ENCODE measurements at regions not wholly inside any gene's neighbourhood (a gene's known extent, or its start where the extent isn't known, plus 50 kb on each side); places are given as distances from the start of the nearest gene placed in this dataset.

DNA sequence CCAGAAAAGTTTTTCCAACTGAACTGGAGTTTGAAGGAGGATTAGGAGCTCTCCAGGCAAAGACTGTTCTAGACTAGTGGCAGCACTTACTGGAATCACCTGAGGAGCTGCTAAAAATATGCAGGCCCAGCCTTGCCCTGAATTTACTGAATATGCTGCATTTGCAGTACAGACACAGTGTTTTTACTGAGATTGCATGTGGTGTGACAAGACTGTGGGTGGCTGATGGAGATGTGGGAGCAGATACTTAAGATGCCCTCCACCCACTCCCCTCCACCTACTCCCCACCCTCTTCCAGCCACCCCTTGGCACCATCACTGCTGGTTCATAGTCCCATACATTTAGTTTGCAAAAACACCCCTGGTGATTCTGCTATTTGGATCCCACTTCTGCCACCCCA, 64.1 kb upstream of the HRH2 start:
- TF ChIP-seq, protein P1, sequence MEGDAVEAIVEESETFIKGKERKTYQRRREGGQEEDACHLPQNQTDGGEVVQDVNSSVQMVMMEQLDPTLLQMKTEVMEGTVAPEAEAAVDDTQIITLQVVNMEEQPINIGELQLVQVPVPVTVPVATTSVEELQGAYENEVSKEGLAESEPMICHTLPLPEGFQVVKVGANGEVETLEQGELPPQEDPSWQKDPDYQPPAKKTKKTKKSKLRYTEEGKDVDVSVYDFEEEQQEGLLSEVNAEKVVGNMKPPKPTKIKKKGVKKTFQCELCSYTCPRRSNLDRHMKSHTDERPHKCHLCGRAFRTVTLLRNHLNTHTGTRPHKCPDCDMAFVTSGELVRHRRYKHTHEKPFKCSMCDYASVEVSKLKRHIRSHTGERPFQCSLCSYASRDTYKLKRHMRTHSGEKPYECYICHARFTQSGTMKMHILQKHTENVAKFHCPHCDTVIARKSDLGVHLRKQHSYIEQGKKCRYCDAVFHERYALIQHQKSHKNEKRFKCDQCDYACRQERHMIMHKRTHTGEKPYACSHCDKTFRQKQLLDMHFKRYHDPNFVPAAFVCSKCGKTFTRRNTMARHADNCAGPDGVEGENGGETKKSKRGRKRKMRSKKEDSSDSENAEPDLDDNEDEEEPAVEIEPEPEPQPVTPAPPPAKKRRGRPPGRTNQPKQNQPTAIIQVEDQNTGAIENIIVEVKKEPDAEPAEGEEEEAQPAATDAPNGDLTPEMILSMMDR (conservative IDR thresholded peaks at IDR 0.05 in 1 of 2, IDR thresholded peaks at IDR 0.05 in 1 of 2; ENCODE audit: low read depth in 1 of 2, low read length in 2 of 2): no peak
- TF ChIP-seq EZH2 (IDR thresholded peaks at IDR 0.05; ENCODE audit: low read length, missing control alignments): no peak
